NCI-H2196 (cell line): ENCODE measurements at regions not wholly inside any gene's neighbourhood (a gene's known extent, or its start where the extent isn't known, plus 50 kb on each side); places are given as distances from the start of the nearest gene placed in this dataset.
"Not testable (repeated sequence)": the region's sequence is repeated elsewhere in the genome, so short reads cannot be mapped to it uniquely, and the experiment has no call there.

Experiments
- DNase-seq: peaks from one replicate; lab custom pipeline; 2025; ENCODE audit not compliant: unreplicated experiment; lab: John Stamatoyannopoulos, UW

DNA sequence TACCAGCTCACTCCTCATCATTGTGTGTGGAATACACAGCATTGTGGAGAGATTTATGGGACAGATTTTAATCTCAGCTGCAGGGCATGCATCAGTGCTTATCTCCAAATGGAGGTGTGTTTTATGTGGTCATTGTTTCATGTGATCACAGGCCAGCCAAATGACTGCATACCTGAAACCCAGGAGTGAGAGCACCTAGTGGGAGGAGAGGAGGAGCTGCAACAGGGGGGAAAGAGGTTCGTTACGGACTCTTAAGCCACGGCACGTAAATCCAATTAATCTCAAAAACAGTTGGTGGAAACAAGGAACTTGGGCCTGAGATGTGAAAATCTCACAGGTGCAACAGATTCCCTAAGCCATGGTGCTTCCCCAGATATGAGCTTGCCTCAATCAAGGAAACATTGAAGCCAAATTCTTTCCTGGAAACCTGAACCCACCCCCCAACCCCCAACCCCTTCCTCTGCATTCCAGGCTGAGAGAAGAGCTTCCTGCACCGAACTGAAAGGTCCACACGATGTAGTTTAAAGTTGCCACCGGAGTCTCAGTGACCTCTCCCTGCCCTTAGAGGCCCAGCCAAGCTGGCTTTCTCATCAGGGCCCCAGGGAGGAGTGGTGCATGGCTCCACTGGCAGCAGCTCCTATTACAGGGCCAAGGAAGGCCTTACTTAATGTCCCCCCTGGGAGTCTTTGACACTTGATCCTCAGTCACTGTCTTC is 167.4 kb downstream of the C1D start:
- DNase-seq: no peak

DNA sequence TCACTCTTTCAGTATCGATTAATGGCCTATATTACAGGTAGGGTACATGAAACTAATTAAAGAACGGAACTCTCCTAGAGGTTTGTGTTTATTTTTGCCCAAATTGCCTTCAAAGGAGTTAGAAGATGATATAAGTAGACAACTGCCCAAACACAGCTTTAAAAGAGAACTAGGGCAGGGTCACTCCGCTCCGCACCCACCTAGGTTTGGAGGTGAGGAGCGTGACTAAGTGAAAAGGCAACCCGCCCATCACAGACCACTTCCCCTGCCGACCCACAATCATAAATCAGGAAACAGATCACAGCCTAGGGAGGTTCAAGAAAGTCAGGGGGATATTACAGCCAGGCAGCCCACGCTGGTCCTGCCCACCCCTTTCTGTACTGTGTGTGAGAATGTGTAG is 166.7 kb downstream of the C1D start:
- DNase-seq: no peak

DNA sequence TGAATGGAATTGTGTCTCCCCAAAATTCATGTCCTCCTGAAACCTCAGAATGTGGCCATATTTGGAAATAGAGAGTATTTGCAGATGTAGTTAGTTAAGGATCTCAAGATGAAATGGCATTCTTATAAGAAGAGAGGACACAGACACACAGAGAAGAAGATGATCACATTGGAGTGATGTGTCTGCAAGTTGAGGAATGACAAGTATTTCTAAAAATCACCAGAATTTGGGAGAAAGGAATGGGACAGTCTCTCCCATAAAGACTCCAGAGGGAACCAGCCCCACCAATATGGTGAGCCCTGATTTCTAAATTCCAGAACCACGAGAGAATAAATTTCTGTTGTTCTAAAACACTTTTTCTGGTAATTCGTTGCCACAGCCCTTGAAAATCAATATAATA is 166.3 kb downstream of the C1D start:
- DNase-seq: no peak

DNA sequence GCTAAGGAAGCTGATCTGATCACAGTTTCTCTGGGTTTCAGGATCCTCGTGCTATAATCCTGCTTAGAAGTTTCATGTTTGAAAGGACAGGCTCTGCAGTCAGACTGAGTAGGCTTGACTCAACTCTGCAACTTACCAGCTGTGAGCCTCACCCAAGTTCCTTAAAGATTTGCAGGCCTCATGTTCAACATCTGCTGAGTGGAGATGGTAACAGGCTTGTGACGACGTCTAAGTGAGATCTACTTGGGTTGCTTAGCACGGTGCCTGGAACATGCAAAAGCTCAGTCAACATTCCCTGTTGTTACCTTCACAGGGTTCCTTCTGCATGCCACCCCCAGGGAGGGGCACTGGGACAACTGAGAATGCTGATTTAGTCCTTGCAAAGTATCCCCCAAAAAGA is 164.2 kb downstream of the C1D start:
- no peak for DNase-seq

- no peak for DNase-seq
Observed at GRCh38 chr2:67899187-67899586, 163.6 kb downstream of the C1D start.

DNA sequence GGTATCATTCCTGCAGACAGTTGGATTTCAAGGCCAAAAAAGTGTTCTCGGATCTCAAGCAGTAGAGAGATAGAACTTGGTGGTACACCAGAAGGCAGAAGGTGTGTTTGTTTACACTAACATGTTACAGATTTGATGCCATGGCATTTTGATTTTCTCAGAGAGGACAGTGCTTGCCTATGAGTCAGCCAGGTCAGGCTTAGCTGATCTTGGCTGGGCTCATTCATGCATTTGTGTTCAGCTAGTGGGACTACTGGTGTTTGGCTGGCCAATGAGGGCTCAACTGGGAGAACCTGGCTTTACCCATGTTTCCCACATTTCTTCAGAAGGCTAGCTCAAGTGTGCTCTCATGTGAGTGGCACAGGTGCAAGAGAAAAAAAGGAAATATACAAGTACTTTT is 162.0 kb downstream of the C1D start:
- DNase-seq: no peak

GRCh38 chr2:67904566-67904965 is 158.2 kb downstream of the C1D start:
- DNase-seq: no peak

DNA sequence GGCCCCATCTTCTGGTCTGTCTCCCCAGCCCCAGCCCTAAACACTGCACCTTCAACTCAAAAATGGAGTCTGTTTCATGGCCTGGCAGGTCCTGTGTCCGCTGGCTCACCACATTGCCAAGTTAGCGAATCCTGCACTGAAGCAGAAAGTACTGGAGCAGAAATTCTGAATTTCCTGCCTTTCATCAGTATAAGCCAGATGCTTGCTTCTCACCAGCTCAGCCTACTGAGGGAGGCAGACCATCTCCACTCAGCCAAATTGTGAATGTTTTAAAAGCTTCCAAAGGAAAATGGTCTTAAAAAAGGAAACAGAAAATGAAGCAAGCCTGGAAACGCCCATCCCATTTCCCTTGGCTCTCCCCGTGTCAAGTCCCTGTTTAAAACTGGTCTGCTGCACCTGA is 157.8 kb downstream of the C1D start:
- no peak for DNase-seq

DNA sequence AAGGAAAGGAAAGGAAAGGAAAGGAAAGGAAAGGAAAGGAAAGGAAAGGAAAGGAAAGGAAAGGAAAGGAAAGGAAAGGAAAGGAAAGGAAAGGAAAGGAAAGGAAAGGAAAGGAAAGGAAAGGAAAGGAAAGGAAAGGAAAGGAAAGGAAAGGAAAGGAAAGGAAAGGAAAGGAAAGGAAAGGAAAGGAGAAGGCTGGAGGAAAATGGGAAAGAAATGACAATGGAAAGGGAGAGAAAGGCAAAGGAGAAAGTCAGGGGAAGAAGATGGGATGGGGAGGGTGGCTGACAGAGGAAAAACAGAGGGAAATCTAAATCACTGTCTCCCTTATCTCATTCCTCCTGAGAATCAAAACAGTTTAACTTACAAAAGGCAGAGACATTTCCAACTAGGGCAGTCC is 156.3 kb downstream of the C1D start:
- not testable (repeated sequence) for DNase-seq

DNA sequence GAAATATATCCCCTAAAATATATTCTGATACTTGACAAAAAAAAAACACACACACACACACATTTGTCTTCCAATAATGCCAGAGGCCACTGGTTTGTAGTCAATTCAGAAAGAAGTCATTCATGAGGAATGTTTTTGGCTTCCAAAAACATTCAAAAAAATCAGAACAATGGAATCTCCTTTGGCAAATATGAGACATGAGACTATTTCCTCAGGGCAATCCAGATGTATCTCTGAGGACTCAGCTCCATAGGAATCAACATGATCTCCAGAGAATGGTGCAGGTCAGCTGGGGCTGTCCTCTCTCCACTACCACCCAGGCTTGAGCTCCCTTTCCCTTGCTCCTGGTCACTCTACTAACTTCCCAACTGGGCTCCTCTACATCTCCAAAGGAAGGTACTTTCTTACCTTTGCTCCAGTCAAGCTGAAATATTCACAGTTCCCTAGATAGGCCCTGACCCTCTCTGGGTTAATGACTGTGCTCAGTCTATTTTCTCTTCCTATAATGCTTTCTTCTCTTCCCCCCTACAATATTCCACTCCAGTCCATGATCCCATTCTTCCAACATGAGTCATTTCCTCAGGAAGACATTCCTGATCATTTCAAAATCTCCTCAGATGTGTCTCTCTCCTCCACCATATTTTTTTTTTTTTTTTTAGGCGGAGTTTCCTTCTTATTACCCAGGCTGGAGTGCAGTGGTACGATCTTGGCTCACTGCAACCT is 145.3 kb downstream of the C1D start:
- no peak for DNase-seq

GRCh38 chr2:67918471-67918870 is 144.3 kb downstream of the C1D start:
- DNase-seq: no peak

- no peak for DNase-seq
Observed at GRCh38 chr2:67919490-67919889, 143.3 kb downstream of the C1D start.

DNA sequence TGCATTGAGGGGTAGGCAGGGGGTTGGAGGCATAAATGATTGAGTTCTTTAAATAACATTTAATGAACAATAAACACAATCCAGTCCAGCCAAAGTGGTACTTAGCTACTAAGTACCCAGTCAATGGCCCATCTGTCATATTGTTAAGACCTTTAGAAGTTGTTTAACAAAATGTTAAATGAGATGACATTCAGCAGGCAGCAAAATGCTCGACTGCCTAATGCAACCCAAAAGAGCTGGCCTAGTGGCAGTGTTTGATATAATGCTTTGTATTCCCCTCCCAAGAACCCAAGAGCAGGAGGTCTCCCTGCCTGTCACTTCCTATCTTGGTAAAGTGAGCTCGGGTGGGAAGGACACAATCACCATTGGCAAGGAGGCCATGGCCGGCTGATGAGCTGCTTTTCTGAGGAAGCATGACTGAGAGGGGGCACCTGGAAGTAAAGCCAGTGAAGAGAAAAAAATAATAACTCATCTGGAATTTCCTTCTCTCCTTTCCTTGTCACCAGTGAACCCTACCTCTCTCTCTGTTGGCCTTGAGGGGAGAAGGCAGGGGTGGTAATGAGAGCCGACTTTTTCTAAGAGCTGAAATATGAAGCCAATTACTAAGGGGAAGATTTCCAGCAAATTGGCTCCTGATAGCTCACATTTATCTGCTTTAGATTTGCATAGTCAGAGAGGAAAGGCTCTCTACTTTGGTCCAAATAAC is 140.6 kb downstream of the C1D start:
- DNase-seq: no peak

- no peak for DNase-seq
Observed at GRCh38 chr2:67923696-67924095, 139.1 kb downstream of the C1D start.

DNA sequence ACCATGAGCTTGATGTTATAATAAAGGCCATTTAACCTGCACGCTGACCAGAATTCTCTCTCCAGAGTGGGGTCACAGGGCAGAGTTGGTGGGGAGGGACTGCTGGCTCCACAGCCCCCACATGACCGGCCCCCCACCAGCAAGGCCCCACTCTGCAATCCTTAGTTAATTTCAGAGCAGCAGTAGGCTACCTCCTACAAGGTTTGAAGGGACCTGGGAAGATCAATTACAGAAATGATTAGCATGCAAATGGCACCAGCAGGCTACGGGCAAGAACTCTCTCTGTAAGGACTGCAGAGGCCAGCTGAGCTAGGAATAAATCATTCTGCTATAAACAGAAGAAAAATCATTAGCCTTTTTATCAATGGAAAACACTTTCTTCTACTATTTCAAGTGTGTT is 135.3 kb downstream of the C1D start:
- no peak for DNase-seq

GRCh38 chr2:67930156-67930555 is 132.6 kb downstream of the C1D start:
- DNase-seq: no peak

- DNase-seq: no peak
Observed at GRCh38 chr2:67936969-67937368, 125.8 kb downstream of the C1D start.

DNA sequence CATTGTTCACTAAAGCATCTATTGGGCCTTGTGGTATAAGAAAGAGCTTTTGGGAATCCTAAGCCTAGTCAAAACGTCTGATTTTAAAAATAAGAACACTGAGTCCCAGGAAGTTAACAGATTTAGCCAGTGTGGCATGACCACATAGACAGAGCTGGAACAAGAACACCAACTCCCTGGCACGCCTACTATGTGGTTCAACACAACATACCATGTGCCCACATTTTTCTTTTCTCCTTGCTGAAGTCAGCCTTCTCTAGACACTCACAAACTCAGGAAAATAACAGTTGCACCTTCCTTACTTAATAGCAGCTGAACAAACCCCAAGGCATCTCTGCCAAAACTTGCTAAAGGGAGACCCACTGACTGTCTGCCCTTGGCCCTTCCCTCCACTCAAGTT is 124.8 kb downstream of the C1D start:
- DNase-seq: no peak

GRCh38 chr2:67945056-67945455 is 117.7 kb downstream of the C1D start:
- DNase-seq: no peak

GRCh38 chr2:67945940-67946339 is 116.9 kb downstream of the C1D start:
- no peak for DNase-seq

DNA sequence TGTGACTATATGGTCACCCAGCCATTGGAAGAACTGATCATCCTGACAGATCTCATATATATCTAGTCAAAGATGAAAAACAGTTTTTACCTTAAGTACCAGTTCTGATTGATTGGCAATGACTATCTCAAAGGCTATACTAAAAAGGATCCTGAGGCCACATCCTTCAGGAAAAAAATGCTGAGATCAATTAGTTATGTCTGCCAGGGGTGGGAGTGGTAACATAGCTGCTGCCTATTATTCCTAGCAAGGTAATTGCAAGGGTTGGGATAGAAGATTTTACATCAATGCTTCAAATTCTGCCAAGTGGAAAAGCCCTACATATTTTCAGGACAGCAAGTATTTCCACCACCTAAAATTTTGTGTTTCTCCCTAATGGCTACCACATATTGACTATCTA is 114.7 kb downstream of the C1D start:
- no peak for DNase-seq

DNA sequence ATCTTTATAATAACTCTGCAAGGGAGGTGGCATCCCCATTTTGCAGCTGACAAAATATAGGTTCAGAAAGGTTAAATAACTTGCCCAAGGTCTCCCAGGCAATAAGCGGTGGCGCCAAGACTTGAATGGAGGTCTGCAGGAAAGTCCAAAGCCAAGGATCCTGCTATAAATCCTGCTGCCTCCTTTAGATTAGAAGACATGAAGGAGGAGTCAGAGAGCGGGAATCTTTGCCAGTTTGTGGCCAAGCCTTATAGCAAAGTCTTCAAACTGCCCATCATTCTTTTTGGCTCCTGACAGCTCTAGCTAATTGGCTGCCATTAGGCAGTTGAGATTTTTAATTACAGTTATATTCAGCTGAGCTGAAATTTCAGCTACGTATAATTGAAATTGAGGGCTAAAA is 114.3 kb downstream of the C1D start:
- no peak for DNase-seq
